H1 (cell line): ENCODE measurements at regions not wholly inside any gene's neighbourhood (a gene's known extent, or its start where the extent isn't known, plus 50 kb on each side); places are given as distances from the start of the nearest gene placed in this dataset.
A peak's percentile ranks its signal among the peaks of the same experiment; 100 is the strongest.

ENCODE experiments used
- CTCF ChIA-PET: fragments of 300-600 bp; sonication (Branson Sonifier 250); formaldehyde crosslinking; loops from one replicate; lab custom pipeline; 2021; ENCODE audit not compliant: partially characterized antibody; lab: Charles Lee
- POLR2A ChIA-PET: fragments of 300-600 bp; sonication (Branson Sonifier 250); formaldehyde crosslinking; loops from one replicate; lab custom pipeline; 2021; ENCODE audit warnings: inconsistent platforms; ENCODE audit not compliant: partially characterized antibody; lab: Charles Lee
- DNase-seq, 2 experiments: peaks; one replicate each; pipeline versions ENCODE4 v3.0.0 to v3.0.0-alpha.2; 2010 to 2022; ENCODE audit warnings: low spot score in 2 of 2, low read depth in 1 of 2, mixed read lengths in 1 of 2
- FAIRE-seq: peaks from 2 replicates; lab custom pipeline; 2011; peaks lifted over from hg19 to GRCh38; lab: Jason Lieb, UNC
- H2AFZ ChIP-seq: 2 replicates; pipeline ENCODE4 v1.8.1; 2012; ENCODE audit warnings: low read length, inconsistent platforms
- H2AK5ac ChIP-seq: 2 replicates; pipeline ENCODE4 v1.6.1; 2013; ENCODE audit warnings: low read depth, low read length
- H2BK120ac ChIP-seq: replicated peaks from 2 replicates; pipeline ENCODE3; 2013; ENCODE audit warnings: low read depth, low read length, inconsistent platforms
- H2BK12ac ChIP-seq: 2 replicates; pipeline ENCODE4 v1.6.1; 2013; ENCODE audit warnings: low read depth, low read length
- H2BK15ac ChIP-seq: 2 replicates; pipeline ENCODE4 v1.6.1; 2013; ENCODE audit warnings: low read length
- H2BK20ac ChIP-seq: 2 replicates; pipeline ENCODE4 v1.6.1; 2013; ENCODE audit warnings: low read length
- H2BK5ac ChIP-seq: 2 replicates; pipeline ENCODE4 v1.6.1; 2013; ENCODE audit warnings: low read depth, low read length
- H3K14ac ChIP-seq: 2 replicates; pipeline ENCODE4 v1.6.1; 2013; ENCODE audit warnings: inconsistent platforms; ENCODE audit not compliant: insufficient read length
- H3K18ac ChIP-seq: 2 replicates; pipeline ENCODE4 v1.6.1; 2013; ENCODE audit warnings: low read length; ENCODE audit errors: extremely low read depth
- H3K23ac ChIP-seq: 2 replicates; pipeline ENCODE4 v1.6.1; 2013; ENCODE audit warnings: inconsistent platforms; ENCODE audit not compliant: insufficient read length
- H3K23me2 ChIP-seq: 2 replicates; pipeline ENCODE4 v1.6.1; 2013; ENCODE audit warnings: low read depth, low read length
- H3K27ac ChIP-seq: 2 replicates; pipeline ENCODE4 v1.6.1; 2011; ENCODE audit warnings: low read depth, low read length, inconsistent platforms
- H3K27me3 ChIP-seq, 4 experiments: replicated peaks in 1 of 4; 1 replicate in 1 of 4; 2 replicates in 3 of 4; pipeline versions ENCODE4 v1.6.1 to v1.8.1; 2011 to 2013; ENCODE audit warnings: low read length in 3 of 4, mild to moderate bottlenecking in 3 of 4, inconsistent platforms in 2 of 4, mixed read lengths in 2 of 4, moderate library complexity in 1 of 4; ENCODE audit not compliant: control insufficient read depth in 3 of 4, insufficient read depth in 3 of 4; ENCODE audit errors: extremely low read depth in 1 of 4
- H3K36me3 ChIP-seq, 4 experiments: 2 replicates each; pipeline versions ENCODE4 v1.6.1 to v1.8.1; 2011 to 2013; ENCODE audit warnings: mild to moderate bottlenecking in 4 of 4, low read length in 3 of 4, moderate library complexity in 2 of 4, control low read depth in 1 of 4, inconsistent platforms in 1 of 4; ENCODE audit not compliant: insufficient read depth in 4 of 4, control insufficient read depth in 2 of 4
- H3K4ac ChIP-seq: replicated peaks from 2 replicates; pipeline ENCODE3; 2013; ENCODE audit warnings: low read length, low read depth, mixed read lengths, inconsistent platforms; ENCODE audit not compliant: insufficient read length
- H3K4me1 ChIP-seq, 4 experiments: replicated peaks in 1 of 4; 1 replicate in 1 of 4; 2 replicates in 3 of 4; pipeline versions ENCODE4 v1.6.1 to v1.8.1; 2011 to 2013; ENCODE audit warnings: low read length in 3 of 4, inconsistent platforms in 2 of 4, mixed read lengths in 1 of 4; ENCODE audit not compliant: insufficient read depth in 4 of 4, control insufficient read depth in 3 of 4
- H3K4me2 ChIP-seq, 2 experiments: 2 replicates each; pipeline versions ENCODE4 v1.6.1 to v1.8.1; 2011 to 2013; ENCODE audit warnings: low read depth in 2 of 2, low read length in 2 of 2, control low read depth in 1 of 2, inconsistent platforms in 1 of 2, mild to moderate bottlenecking in 1 of 2; ENCODE audit not compliant: insufficient read depth in 1 of 2
- H3K4me3 ChIP-seq, 4 experiments: fragments of 200-600, 300-600 bp in 1 of 4; sonication (generic), shearing (Covaris generic), sonication (Bioruptor Twin) in 1 of 4; 2 replicates each; pipeline versions ENCODE4 v1.5.1 to v1.8.1; 2011 to 2016; ENCODE audit warnings: low read length in 4 of 4, low read depth in 3 of 4, control low read depth in 2 of 4, inconsistent platforms in 2 of 4, mild to moderate bottlenecking in 2 of 4, mixed read lengths in 1 of 4, moderate library complexity in 1 of 4; ENCODE audit not compliant: insufficient read depth in 2 of 4; ENCODE audit errors: extremely low read depth in 1 of 4
- H3K56ac ChIP-seq: replicated peaks from 2 replicates; pipeline ENCODE3; 2013; ENCODE audit warnings: low read depth, mild to moderate bottlenecking, mixed read lengths, low read length, inconsistent platforms; ENCODE audit not compliant: insufficient read length
- H3K79me1 ChIP-seq: 2 replicates; pipeline ENCODE4 v1.6.1; 2013; ENCODE audit warnings: low read depth, low read length, control low read depth
- H3K79me2 ChIP-seq, 2 experiments: 2 replicates each; pipeline versions ENCODE4 v1.6.1 to v1.8.1; 2012 to 2013; ENCODE audit warnings: low read length in 2 of 2, mild to moderate bottlenecking in 2 of 2, inconsistent platforms in 1 of 2; ENCODE audit not compliant: insufficient read depth in 2 of 2, control insufficient read depth in 1 of 2
- H3K9ac ChIP-seq, 4 experiments: replicated peaks in 1 of 4; 1 replicate in 1 of 4; 2 replicates in 3 of 4; pipeline versions ENCODE4 v1.6.1 to v1.8.1; 2011 to 2013; ENCODE audit warnings: low read depth in 3 of 4, low read length in 3 of 4, control low read depth in 2 of 4, mild to moderate bottlenecking in 2 of 4, moderate library complexity in 2 of 4, inconsistent platforms in 1 of 4; ENCODE audit errors: extremely low read depth in 1 of 4
- H3K9me3 ChIP-seq, 2 experiments: 2 replicates each; pipeline versions ENCODE4 v1.6.1 to v1.8.1; 2012 to 2013; ENCODE audit warnings: mild to moderate bottlenecking in 2 of 2, moderate library complexity in 2 of 2, control low read depth in 1 of 2, inconsistent platforms in 1 of 2, low read depth in 1 of 2, low read length in 1 of 2, mixed read lengths in 1 of 2; ENCODE audit not compliant: insufficient read depth in 2 of 2
- H4K20me1 ChIP-seq, 2 experiments: replicated peaks in 1 of 2; 2 replicates each; pipeline versions ENCODE3 to v1.8.1; 2011 to 2013; ENCODE audit warnings: inconsistent platforms in 2 of 2, low read length in 2 of 2, mild to moderate bottlenecking in 1 of 2; ENCODE audit not compliant: insufficient read depth in 2 of 2, control insufficient read depth in 1 of 2
- H4K5ac ChIP-seq: 2 replicates; pipeline ENCODE4 v1.6.1; 2013; ENCODE audit warnings: low read length, low read depth, mixed read lengths, inconsistent platforms; ENCODE audit not compliant: insufficient read length
- H4K8ac ChIP-seq: 2 replicates; pipeline ENCODE4 v1.8.0; 2013; ENCODE audit warnings: mild to moderate bottlenecking, moderate library complexity, low read length, inconsistent platforms; ENCODE audit not compliant: insufficient read depth; ENCODE audit errors: extremely low read depth
- H4K91ac ChIP-seq: replicated peaks from 2 replicates; pipeline ENCODE3; 2013; ENCODE audit warnings: low read length, mixed read lengths, inconsistent platforms; ENCODE audit not compliant: insufficient read length
- ATF2 ChIP-seq: IDR thresholded peaks from 2 replicates; pipeline ENCODE4 v1.6.1; 2012; ENCODE audit warnings: low read length, inconsistent platforms
- BCL11A ChIP-seq, 2 experiments: IDR thresholded peaks; one replicate each; pipeline ENCODE4 v1.6.1; 2011; ENCODE audit warnings: low read depth in 2 of 2, low read length in 2 of 2, mild to moderate bottlenecking in 2 of 2
- CEBPB ChIP-seq: IDR thresholded peaks from 2 replicates; pipeline ENCODE4 v1.6.1; 2012; ENCODE audit warnings: low read depth, low read length
- CREB1 ChIP-seq: IDR thresholded peaks from 2 replicates; pipeline ENCODE4 v1.6.1; 2012; ENCODE audit warnings: inconsistent platforms
- FOSL1 ChIP-seq: IDR thresholded peaks from 2 replicates; pipeline ENCODE4 v1.6.1; 2011; ENCODE audit warnings: mild to moderate bottlenecking, low read depth, low read length, moderate library complexity; ENCODE audit not compliant: insufficient read depth
- GABPA ChIP-seq: IDR thresholded peaks from 2 replicates; pipeline ENCODE4 v1.6.1; 2011; ENCODE audit warnings: mild to moderate bottlenecking, low read length, moderate library complexity, borderline replicate concordance; ENCODE audit not compliant: insufficient read depth
- HDAC2 ChIP-seq, 2 experiments: fragments of 300-600 bp in 1 of 2; sonication (generic) in 1 of 2; IDR thresholded peaks; 2 replicates each; pipeline ENCODE4 v1.6.1; 2011 to 2012; ENCODE audit warnings: low read depth in 2 of 2, low read length in 2 of 2, mild to moderate bottlenecking in 2 of 2, moderate library complexity in 2 of 2, borderline replicate concordance in 1 of 2, inconsistent platforms in 1 of 2
- KDM5A ChIP-seq: fragments of 200-600 bp; IDR thresholded peaks from 2 replicates; pipeline ENCODE4 v1.7.1; 2012; ENCODE audit warnings: mild to moderate bottlenecking, low read length, inconsistent platforms, mixed read lengths
- NANOG ChIP-seq: IDR thresholded peaks from 2 replicates; pipeline ENCODE4 v1.6.1; 2011; ENCODE audit warnings: low read length, low read depth, mild to moderate bottlenecking, inconsistent platforms; ENCODE audit not compliant: insufficient read depth, poor library complexity, severe bottlenecking
- RXRA ChIP-seq: IDR thresholded peaks from 2 replicates; pipeline ENCODE4 v1.6.1; 2011; ENCODE audit warnings: low read depth, mild to moderate bottlenecking, low read length, moderate library complexity; ENCODE audit not compliant: insufficient read depth
- SAP30 ChIP-seq: fragments of 300-600 bp; sonication (generic); IDR thresholded peaks from 2 replicates; pipeline ENCODE4 v1.7.1; 2012; ENCODE audit warnings: low read length, moderate library complexity, mild to moderate bottlenecking, inconsistent platforms; ENCODE audit not compliant: insufficient read depth, insufficient replicate concordance
- SP2 ChIP-seq: IDR thresholded peaks from 2 replicates; pipeline ENCODE4 v1.6.1; 2012; ENCODE audit warnings: mild to moderate bottlenecking, low read length, inconsistent platforms
- TBP ChIP-seq: IDR thresholded peaks from 2 replicates; pipeline ENCODE4 v1.6.1; 2011; ENCODE audit warnings: low read depth, low read length, improper control_type of control experiment
- WGBS, 2 experiments: shearing (Covaris generic) in 1 of 2; methylation state at CpG; one replicate each; pipeline versions ENCODE4 v1.1.6 to v1.1.7; 2013 to 2015; ENCODE audit warnings: low lambda C conversion rate in 2 of 2, mixed read lengths in 2 of 2, inconsistent platforms in 1 of 2, low coverage in 1 of 2, missing lambda C conversion rate in 1 of 2; ENCODE audit not compliant: insufficient replicate concordance in 2 of 2, insufficient coverage in 1 of 2, insufficient read length in 1 of 2; ENCODE audit errors: extremely low coverage in 1 of 2, missing lambda C conversion rate in 1 of 2; 5-methylcytosine and 5-hydroxymethylcytosine counted together

- no peak overlapping the region for H3K56ac ChIP-seq
- no peak overlapping the region for H4K8ac ChIP-seq
- CTCF ChIA-PET = interaction anchor here (2.8 kb wide), 1 partner anchor 9 kb away, joined by 10 read pairs; no protein-coding TSS in a partner anchor
- TF ChIP-seq SP2 (no peak), SAP30 (no peak), CEBPB (no peak), TBP (no peak), ATF2 (no peak), CREB1 (no peak), NANOG (no peak), RXRA (no peak), FOSL1 (no peak), GABPA (no peak), BCL11A (IDR thresholded peaks at IDR 0.05; ENCODE audit: low read depth in 2 of 2, low read length in 2 of 2) (no peak), KDM5A (no peak), HDAC2 (IDR thresholded peaks at IDR 0.05; ENCODE audit: borderline replicate concordance in 1 of 2, low read depth in 2 of 2, low read length in 2 of 2) (no peak)
Measured at GRCh38 chr2:236393581-236393980, 129.4 kb upstream of the ASB18 start.

More at GRCh38 chr2:236393581-236393980, 129.4 kb upstream of the ASB18 start:
- 85% methylated on average over 3 of the region's 3 CpGs; no CpG with 5 or more reads in 1 of the 2 experiments for WGBS, 2 experiments
- Histone ChIP-seq H3K23me2 (no peaks in the 10 kb centered on the region), H3K4me1 (no peaks in the 10 kb centered on the region; a peak in 1 of 7 replicates), H3K4me3 (no peak overlapping the region), H3K9me3 (no peaks in the 10 kb centered on the region), H3K36me3 (no peaks in the 10 kb centered on the region), H3K27me3 (no peaks in the 10 kb centered on the region), H4K5ac (no peak overlapping the region), H3K18ac (no peak overlapping the region), H4K20me1 (no peaks in the 10 kb centered on the region), H2BK120ac (no peak overlapping the region), H3K4ac (no peak overlapping the region), H3K4me2 (no peak overlapping the region), H2AFZ (no peak overlapping the region), H4K91ac (no peak overlapping the region), H3K79me2 (no peaks in the 10 kb centered on the region), H2AK5ac (no peak overlapping the region; the same call in 1 of the 2 replicates), H3K14ac (no peak overlapping the region), H2BK20ac (no peak overlapping the region), H2BK15ac (no peak overlapping the region), H3K79me1 (no peaks in the 10 kb centered on the region), H3K23ac (no peak overlapping the region), H3K27ac (no peak overlapping the region), H2BK5ac (peak overlapping the region; percentile 49; the same call in 1 of the 2 replicates), H2BK12ac (no peak overlapping the region), H3K9ac (no peak overlapping the region)
- no peak for FAIRE-seq
- no peak for DNase-seq
- POLR2A ChIA-PET = no interaction called here
